ENCODE measurements at regions not wholly inside any gene's neighbourhood (a gene's known extent, or its start where the extent isn't known, plus 50 kb on each side); places are given as distances from the start of the nearest gene placed in this dataset.

- intact Hi-C loops (cut with DNase I; ENCODE audit: low total_unique reads): no loop called here
- Histone ChIP-seq H3K27me3 (replicated peaks in 1 of 7) (no peaks in the 10 kb centered on the region), H3K9me3 (no peaks in the 10 kb centered on the region), H3K36me3 (no peaks in the 10 kb centered on the region), H3K4me1 (no peaks in the 10 kb centered on the region), H3K27ac (no peak overlapping the region), H3K4me3 (no peak overlapping the region)
- TF ChIP-seq CTCF (IDR thresholded peaks at IDR 0.05 in 8 of 11, conservative IDR thresholded peaks at IDR 0.05 in 3 of 11) (no peak), POLR2AphosphoS5 (IDR thresholded peaks at IDR 0.05) (no peak), POLR2A (IDR thresholded peaks at IDR 0.05) (no peak)
- no peak for DNase-seq
- 82 to 93% (median 92%) methylated on average over 5 of the region's 5 CpGs for WGBS, 5 donors
Observed at GRCh38 chr4:151934766-151935165, 174.0 kb upstream of the GATB start.

GRCh38 chr4:151933122-151933827 lies 172.5 kb upstream of the GATB start:
- H3K27me3 ChIP-seq (replicated peaks in 1 of 7): no peaks in the 10 kb centered on the region
- 79 to 91% (median 84%) methylated on average over 12 to 13 of the region's 13 CpGs for WGBS, 5 donors
- no peaks in the 10 kb centered on the region for H3K4me1 ChIP-seq
- intact Hi-C loops (cut with DNase I; ENCODE audit: low total_unique reads): no loop called here
- no peaks in the 10 kb centered on the region for H3K36me3 ChIP-seq
- no peak overlapping the region for H3K4me3 ChIP-seq
- no peak for DNase-seq
- no peaks in the 10 kb centered on the region for H3K9me3 ChIP-seq
- no peak overlapping the region for H3K27ac ChIP-seq
- TF ChIP-seq CTCF (IDR thresholded peaks at IDR 0.05 in 8 of 11, conservative IDR thresholded peaks at IDR 0.05 in 3 of 11) (no peak), POLR2AphosphoS5 (IDR thresholded peaks at IDR 0.05) (no peak), POLR2A (IDR thresholded peaks at IDR 0.05) (no peak)

- no peak for TF ChIP-seq POLR2A (IDR thresholded peaks at IDR 0.05)
- 73 to 93% (median 85%) methylated on average over 2 of the region's 2 CpGs for WGBS, 5 donors
- Histone ChIP-seq H3K36me3 (no peaks in the 10 kb centered on the region), H3K9me3 (no peaks in the 10 kb centered on the region), H3K4me1 (no peaks in the 10 kb centered on the region), H3K4me3 (no peak overlapping the region), H3K27ac (no peak overlapping the region), H3K27me3 (replicated peaks in 1 of 7) (no peaks in the 10 kb centered on the region)
- no peak for DNase-seq
- intact Hi-C loops (cut with DNase I; ENCODE audit: low total_unique reads): no loop called here
Observed at GRCh38 chr4:151931563-151931962, 170.8 kb upstream of the GATB start.

- intact Hi-C loops (cut with DNase I; ENCODE audit: low total_unique reads): no loop called here
- no peak overlapping the region for H3K27ac ChIP-seq
- TF ChIP-seq CTCF (IDR thresholded peaks at IDR 0.05 in 8 of 11, conservative IDR thresholded peaks at IDR 0.05 in 3 of 11): no peak
- TF ChIP-seq POLR2AphosphoS5 (IDR thresholded peaks at IDR 0.05): no peak
- no peak for TF ChIP-seq POLR2A (IDR thresholded peaks at IDR 0.05)
- no peaks in the 10 kb centered on the region for H3K4me1 ChIP-seq
- no peaks in the 10 kb centered on the region for H3K36me3 ChIP-seq
- WGBS, 5 donors: 23 to 51% (median 42%) methylated on average over 2 of the region's 2 CpGs
- no peaks in the 10 kb centered on the region for H3K27me3 ChIP-seq (replicated peaks in 1 of 7)
- no peak for DNase-seq
- H3K9me3 ChIP-seq: no peaks in the 10 kb centered on the region
- no peak overlapping the region for H3K4me3 ChIP-seq
Observed at GRCh38 chr4:151930372-151930771, 169.6 kb upstream of the GATB start.
